Retinal pigment epithelial cell (primary cell): ENCODE measurements at regions not wholly inside any gene's neighbourhood (a gene's known extent, or its start where the extent isn't known, plus 50 kb on each side); places are given as distances from the start of the nearest gene placed in this dataset.
"Not testable (repeated sequence)": the region's sequence is repeated elsewhere in the genome, so short reads cannot be mapped to it uniquely, and the experiment has no call there.

Experiments used
- DNase-seq: peaks from one replicate; pipeline ENCODE4 v3.0.0-alpha.2; 2010; ENCODE audit warnings: low read depth
- H3K4me3 ChIP-seq: 2 replicates; pipeline ENCODE4 v1.5.1; 2011; ENCODE audit warnings: mild to moderate bottlenecking, low read length, control low read depth, moderate library complexity
- TF ChIP-seq, protein P1 (sequence below): conservative IDR thresholded peaks from 2 replicates; pipeline ENCODE4 v1.5.1; 2011; ENCODE audit warnings: low read depth, low read length, control low read depth, inconsistent platforms

DNA sequence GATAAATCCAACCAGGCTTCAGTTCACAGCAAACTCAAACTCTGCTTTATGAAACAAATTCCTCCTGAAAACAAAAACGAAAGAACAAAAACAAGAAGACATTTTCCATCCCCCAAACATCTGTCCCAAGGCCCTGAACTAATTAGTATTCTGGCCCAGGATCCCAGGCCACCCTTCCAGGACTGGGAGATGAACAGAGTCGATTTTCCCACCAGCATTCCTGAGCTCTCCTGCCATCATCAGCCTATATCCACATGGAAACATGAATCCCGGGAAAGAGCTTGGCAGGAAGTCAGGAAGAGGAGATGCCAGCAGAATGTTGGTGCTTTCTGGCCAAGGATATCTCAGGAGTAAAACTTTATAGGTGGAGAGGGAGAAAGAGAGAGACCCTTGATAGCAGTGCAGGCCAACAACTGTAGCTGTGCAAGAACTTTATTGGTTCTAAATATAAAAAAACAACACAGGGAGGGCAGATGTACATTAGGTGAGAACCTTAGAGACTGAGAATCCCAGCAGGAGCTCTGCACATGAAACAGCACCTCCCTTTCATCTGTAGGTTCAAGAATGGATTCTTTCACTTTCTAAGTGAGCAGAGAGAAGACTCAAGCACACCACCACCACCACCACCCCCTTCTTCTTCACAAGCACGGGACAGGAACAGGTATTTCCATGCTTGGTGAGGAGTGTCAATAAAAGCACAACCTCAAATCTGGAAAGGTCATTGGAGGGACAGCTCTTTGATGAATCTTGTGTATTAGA lies 190.7 kb upstream of the TAS2R1 start:
- no peak for DNase-seq
- H3K4me3 ChIP-seq, result no peak overlapping the region
- TF ChIP-seq, protein P1, sequence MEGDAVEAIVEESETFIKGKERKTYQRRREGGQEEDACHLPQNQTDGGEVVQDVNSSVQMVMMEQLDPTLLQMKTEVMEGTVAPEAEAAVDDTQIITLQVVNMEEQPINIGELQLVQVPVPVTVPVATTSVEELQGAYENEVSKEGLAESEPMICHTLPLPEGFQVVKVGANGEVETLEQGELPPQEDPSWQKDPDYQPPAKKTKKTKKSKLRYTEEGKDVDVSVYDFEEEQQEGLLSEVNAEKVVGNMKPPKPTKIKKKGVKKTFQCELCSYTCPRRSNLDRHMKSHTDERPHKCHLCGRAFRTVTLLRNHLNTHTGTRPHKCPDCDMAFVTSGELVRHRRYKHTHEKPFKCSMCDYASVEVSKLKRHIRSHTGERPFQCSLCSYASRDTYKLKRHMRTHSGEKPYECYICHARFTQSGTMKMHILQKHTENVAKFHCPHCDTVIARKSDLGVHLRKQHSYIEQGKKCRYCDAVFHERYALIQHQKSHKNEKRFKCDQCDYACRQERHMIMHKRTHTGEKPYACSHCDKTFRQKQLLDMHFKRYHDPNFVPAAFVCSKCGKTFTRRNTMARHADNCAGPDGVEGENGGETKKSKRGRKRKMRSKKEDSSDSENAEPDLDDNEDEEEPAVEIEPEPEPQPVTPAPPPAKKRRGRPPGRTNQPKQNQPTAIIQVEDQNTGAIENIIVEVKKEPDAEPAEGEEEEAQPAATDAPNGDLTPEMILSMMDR, result no peak

DNA sequence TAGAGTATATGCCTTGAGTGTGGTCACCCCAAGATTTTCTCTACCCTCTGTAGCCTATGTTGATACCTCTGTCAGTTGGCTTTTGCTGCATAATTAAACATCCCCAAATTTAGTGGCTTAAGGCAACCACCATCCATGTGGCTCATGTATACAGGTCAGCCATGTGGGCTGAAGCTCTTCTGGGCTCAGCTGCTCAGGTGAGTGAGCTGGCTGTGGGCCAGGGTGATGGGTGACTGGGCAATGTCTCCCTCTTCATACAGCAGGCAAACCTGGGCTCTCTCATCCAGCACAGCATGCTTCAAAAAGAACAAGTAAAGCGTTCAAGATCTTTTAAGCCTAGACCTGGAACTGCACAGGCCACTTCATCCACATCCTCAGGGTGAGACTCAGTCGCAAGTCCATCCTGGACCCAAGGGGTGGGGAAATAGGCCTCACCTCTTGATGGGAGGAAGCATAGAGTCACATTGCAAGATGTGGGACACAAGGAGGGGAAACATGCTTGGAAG lies 188.2 kb upstream of the TAS2R1 start:
- DNase-seq, result no peak
- TF ChIP-seq, protein P1, result no peak
- H3K4me3 ChIP-seq, result no peak overlapping the region

DNA sequence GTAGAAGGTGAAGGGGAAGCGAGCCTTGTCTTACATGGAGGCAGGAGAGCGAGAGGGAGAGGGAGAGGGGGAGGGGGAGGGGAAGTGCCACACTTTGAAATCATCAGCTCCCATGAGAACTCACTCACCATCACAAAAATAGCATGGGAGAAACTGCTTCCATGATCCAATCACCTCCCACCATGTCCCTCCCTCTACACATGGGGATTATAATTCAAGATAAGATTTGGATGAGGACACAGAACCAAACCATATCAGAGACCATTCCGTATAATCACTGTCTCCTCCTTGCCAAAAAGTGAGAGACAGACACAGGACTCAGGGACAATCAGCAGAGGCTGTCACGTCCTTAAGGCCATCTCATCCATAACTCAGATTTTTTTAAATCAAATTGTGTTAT lies 187.7 kb upstream of the TAS2R1 start:
- H3K4me3 ChIP-seq, result no peak overlapping the region

DNA sequence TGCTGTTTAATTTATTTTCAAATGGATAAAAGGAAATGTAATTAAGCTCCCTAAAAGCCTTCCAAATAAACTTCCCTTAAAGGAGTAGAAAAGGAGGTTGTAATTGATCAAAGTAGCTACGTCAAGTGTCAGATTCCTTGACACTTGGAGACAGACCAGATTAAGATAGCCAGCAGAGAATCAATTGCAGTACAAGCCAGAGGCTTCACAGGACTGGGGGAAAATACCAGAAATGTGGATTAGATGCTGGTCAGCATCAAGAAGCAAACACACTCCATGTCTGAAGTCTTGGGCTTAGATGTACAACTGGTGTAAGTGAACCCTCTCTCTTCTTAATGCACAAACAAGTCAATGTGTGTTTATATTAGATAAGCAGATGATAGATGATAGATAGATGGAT lies 184.9 kb upstream of the TAS2R1 start:
- DNase-seq, result no peak
- no peak overlapping the region for H3K4me3 ChIP-seq
- TF ChIP-seq, protein P1, result no peak

More for the DNA sequence above, 187.7 kb upstream of the TAS2R1 start:
- DNase-seq, result no peak
- TF ChIP-seq, protein P1, result no peak

DNA sequence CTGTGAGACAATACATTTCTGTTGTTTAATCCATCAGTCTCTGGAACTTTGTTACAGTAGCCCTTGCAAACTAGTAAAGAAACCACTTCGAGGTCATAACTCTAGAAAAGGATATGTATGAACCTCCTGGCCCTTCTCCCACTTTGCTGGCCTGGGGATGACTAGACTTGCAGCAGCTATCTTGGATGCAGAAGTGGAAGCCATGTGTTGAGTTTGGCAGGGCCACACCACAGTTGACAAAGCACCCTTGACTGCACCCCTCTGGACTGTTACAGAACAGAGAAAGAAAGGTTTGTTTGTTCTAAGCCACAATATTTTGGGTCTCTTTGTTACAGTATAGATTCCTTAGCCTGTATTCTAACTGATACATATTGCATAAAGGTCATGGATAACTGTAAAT lies 183.2 kb upstream of the TAS2R1 start:
- DNase-seq, result no peak
- TF ChIP-seq, protein P1, result no peak
- no peak overlapping the region for H3K4me3 ChIP-seq

DNA sequence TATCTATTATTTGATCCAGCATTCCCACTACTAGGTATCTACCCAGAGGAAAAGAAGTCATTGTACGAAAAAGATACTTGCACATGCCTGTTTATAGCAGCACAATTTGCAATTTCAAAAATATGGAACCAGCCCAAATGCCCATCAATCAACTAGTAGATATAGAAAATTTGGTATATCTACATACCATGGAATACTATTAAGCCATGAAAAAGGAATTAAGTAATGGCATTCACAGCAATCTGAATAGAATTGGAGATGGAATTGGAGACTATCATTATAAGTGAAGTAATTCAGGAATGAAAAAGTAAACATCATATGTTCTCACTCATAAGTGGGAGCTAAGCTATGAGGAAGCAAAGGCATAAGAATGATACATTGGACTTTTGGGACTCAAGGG lies 177.2 kb upstream of the TAS2R1 start:
- DNase-seq, H3K4me3 ChIP-seq: not testable (repeated sequence)

DNA sequence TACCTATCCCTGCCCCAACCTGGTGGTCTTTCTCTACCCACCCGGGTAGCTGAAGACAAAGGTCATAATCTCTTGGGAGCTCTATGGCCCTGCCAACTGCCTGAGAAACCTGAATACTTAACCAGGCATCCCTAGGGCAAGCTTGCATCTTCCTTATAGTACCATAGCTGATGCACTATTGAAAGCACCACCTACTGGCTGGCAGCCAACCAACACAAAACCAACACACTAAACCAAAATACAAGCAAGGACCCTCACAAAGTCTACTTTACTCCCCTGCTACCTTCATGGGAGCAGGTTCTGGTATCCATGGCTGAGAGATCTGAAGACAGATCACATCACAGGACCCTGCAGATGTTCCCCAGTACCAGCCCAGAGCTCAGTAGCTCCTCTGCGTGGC lies 171.8 kb upstream of the TAS2R1 start:
- TF ChIP-seq, protein P1, result no peak
- H3K4me3 ChIP-seq, result no peak overlapping the region
- DNase-seq, result no peak

DNA sequence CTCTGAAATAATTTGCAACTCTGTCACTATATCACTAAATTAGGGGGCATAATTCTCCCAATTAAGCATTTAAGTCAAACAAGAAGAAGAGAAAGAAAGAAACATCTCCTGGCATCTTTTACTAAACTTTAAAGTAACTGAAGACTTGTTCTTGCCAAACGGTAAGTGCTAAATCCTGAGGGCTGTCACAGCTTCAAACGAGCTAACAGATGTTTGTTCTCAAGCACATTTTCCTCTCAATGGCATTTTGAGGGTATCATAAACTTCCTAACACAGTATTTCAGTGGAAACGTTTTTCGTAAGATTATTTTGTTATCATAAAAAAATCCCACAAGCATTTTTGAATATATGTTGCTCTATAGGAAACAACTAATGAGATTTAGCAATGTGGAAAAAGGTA lies 169.5 kb upstream of the TAS2R1 start:
- no peak for DNase-seq
- no peak overlapping the region for H3K4me3 ChIP-seq
- TF ChIP-seq, protein P1, result no peak
